HFFc6 (cell line): ENCODE measurements at regions not wholly inside any gene's neighbourhood (a gene's known extent, or its start where the extent isn't known, plus 50 kb on each side); places are given as distances from the start of the nearest gene placed in this dataset.
"Not testable (repeated sequence)": the region's sequence is repeated elsewhere in the genome, so short reads cannot be mapped to it uniquely, and the experiment has no call there.

Experiments
- DNase-seq: peaks from one replicate; pipeline ENCODE4 v3.0.0-alpha.2; 2018
- H3K27ac Mint-ChIP-seq: 2 replicates; pipeline ENCODE4 v1.8.0; 2020; ENCODE audit warnings: mild to moderate bottlenecking, mixed read lengths
- H3K27me3 Mint-ChIP-seq: 2 replicates; pipeline ENCODE4 v1.8.0; 2021; ENCODE audit warnings: mild to moderate bottlenecking, moderate library complexity, mixed read lengths; ENCODE audit not compliant: insufficient read depth
- H3K36me3 Mint-ChIP-seq: 2 replicates; pipeline ENCODE4 v1.8.0; 2021; ENCODE audit warnings: low read depth, mixed read lengths
- H3K4me1 Mint-ChIP-seq: 2 replicates; pipeline ENCODE4 v1.8.0; 2020; ENCODE audit warnings: low read depth, mixed read lengths
- H3K4me3 Mint-ChIP-seq: 2 replicates; pipeline ENCODE4 v1.8.0; 2020; ENCODE audit warnings: mild to moderate bottlenecking, moderate library complexity, mixed read lengths
- H3K9me3 Mint-ChIP-seq: 2 replicates; pipeline ENCODE4 v1.8.0; 2020; ENCODE audit warnings: mild to moderate bottlenecking, mixed read lengths
- CTCF ChIP-seq: fragments of 200-600 bp; sonication (generic); IDR thresholded peaks from 2 replicates; pipeline ENCODE4 v1.5.0; 2021; ENCODE audit warnings: antibody characterized with exemption, mild to moderate bottlenecking

GRCh38 chr11:39345834-39346442 lies 2113.5 kb downstream of the LRRC4C start:
- TF ChIP-seq CTCF: no peak
- Mint-ChIP-seq H3K9me3 (peaks cover 3% of the 10 kb centered on the region; the same call in 1 of the 2 replicates), H3K27me3 (no peaks in the 10 kb centered on the region; the same call in 1 of the 2 replicates), H3K27ac (no peak overlapping the region), H3K4me1 (no peaks in the 10 kb centered on the region), H3K4me3 (no peak overlapping the region), H3K36me3 (no peaks in the 10 kb centered on the region)
- no peak for DNase-seq

DNA sequence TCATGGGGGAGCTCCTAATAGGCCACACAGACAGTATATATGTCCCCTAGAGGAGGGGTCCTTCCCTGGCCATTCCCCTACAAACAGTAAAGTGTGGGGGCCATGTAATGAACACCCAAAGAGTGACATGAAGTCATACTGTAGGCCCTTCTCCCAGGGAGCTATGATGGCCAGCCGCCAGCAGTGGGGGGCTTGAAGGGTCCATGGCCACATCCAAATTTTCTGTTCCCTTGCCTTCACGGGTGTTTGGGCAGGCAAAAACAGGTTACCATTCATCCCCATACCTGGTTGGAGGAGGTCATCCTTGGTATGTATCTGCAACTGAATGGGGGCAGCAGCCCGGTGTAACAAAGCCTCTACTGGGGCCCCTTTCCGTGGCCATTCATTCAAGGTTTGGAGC lies 2118.0 kb downstream of the LRRC4C start:
- no peak for TF ChIP-seq CTCF
- Mint-ChIP-seq H3K36me3 (no peaks in the 10 kb centered on the region), H3K27ac (no peak overlapping the region), H3K4me1 (no peaks in the 10 kb centered on the region), H3K27me3 (no peaks in the 10 kb centered on the region; the same call in 1 of the 2 replicates), H3K4me3 (no peak overlapping the region), H3K9me3 (no peaks in the 10 kb centered on the region; the same call in none of the 2 replicates)
- DNase-seq: no peak

DNA sequence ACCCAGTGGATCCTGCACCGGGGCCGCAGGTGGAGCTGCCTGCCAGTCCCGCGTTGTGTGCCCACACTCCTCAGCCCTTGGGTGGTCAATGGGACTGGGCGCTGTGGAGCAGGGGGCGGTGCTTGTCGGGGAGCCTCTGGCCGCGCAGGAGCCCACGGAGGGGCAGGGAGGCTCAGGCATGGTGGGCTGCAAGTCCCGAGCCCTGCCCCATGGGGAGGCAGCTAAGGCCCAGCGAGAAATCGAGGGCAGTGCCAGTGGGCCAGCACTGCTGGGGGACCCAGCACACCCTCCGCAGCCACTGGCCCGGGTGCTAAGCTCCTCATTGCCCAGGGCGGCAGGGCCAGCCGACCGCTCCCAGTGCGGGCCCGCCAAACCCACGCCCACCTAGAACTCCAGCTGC lies 2126.4 kb downstream of the LRRC4C start:
- H3K4me1 Mint-ChIP-seq, H3K36me3 Mint-ChIP-seq, H3K27me3 Mint-ChIP-seq, H3K4me3 Mint-ChIP-seq, DNase-seq, H3K27ac Mint-ChIP-seq: not testable (repeated sequence)
- peaks cover 15% of the 10 kb centered on the region for H3K9me3 Mint-ChIP-seq

GRCh38 chr11:39327302-39327701 lies 2132.2 kb downstream of the LRRC4C start:
- Mint-ChIP-seq H3K9me3 (peaks cover 21% of the 10 kb centered on the region), H3K27me3 (no peaks in the 10 kb centered on the region), H3K4me1 (no peaks in the 10 kb centered on the region), H3K4me3 (no peak overlapping the region), H3K36me3 (no peaks in the 10 kb centered on the region), H3K27ac (no peak overlapping the region)
- no peak for DNase-seq
- no peak for TF ChIP-seq CTCF

GRCh38 chr11:39311888-39312287 lies 2147.6 kb downstream of the LRRC4C start:
- not testable (repeated sequence) for H3K36me3 Mint-ChIP-seq, H3K4me3 Mint-ChIP-seq, DNase-seq, H3K4me1 Mint-ChIP-seq, H3K27ac Mint-ChIP-seq, H3K27me3 Mint-ChIP-seq
- H3K9me3 Mint-ChIP-seq: peaks cover 42% of the 10 kb centered on the region

- Mint-ChIP-seq H3K27me3 (no peaks in the 10 kb centered on the region), H3K27ac (no peak overlapping the region), H3K4me1 (no peaks in the 10 kb centered on the region), H3K9me3 (peaks cover 17% of the 10 kb centered on the region), H3K4me3 (no peak overlapping the region), H3K36me3 (no peaks in the 10 kb centered on the region)
- DNase-seq: no peak
- TF ChIP-seq CTCF: no peak
Measured at GRCh38 chr11:39304586-39304985, 2154.9 kb downstream of the LRRC4C start.

DNA sequence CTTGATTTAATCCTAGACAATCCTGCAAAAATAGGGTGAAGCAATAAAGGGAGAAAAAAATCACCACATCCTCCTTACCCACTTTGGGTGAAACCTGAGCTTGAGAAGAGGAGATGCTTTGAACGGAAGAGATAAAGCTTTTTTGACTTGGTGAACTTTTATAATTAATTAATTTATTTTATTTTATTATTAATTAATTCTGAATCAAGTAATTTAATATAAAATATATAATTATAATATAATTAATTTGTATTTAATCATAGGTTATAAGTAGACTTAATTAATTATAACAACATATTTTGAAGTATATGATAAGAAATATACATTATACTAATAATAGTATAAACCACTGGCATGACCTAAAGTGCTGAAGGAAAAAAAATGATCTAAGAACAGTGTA lies 2164.8 kb downstream of the LRRC4C start:
- H3K27me3 Mint-ChIP-seq: no peaks in the 10 kb centered on the region
- no peak for DNase-seq
- H3K27ac Mint-ChIP-seq: no peak overlapping the region
- no peak for TF ChIP-seq CTCF
- no peaks in the 10 kb centered on the region for H3K4me1 Mint-ChIP-seq
- H3K9me3 Mint-ChIP-seq: peaks cover 40% of the 10 kb centered on the region
- no peaks in the 10 kb centered on the region for H3K36me3 Mint-ChIP-seq
- no peak overlapping the region for H3K4me3 Mint-ChIP-seq
